GM12891 (cell line): ENCODE measurements at regions not wholly inside any gene's neighbourhood (a gene's known extent, or its start where the extent isn't known, plus 50 kb on each side); places are given as distances from the start of the nearest gene placed in this dataset.

Source experiments
- PAX5 ChIP-seq: IDR thresholded peaks from 2 replicates; pipeline ENCODE4 v1.6.1; 2011; ENCODE audit warnings: low read length, moderate library complexity, mild to moderate bottlenecking; ENCODE audit not compliant: insufficient read depth, severe bottlenecking
- POLR2A ChIP-seq: IDR thresholded peaks from 2 replicates; pipeline ENCODE4 v1.6.1; 2011; ENCODE audit warnings: low read depth, low read length, control low read depth
- POLR2AphosphoS5 ChIP-seq: IDR thresholded peaks from 2 replicates; pipeline ENCODE4 v1.6.1; 2011; ENCODE audit warnings: low read depth, low read length, control low read depth

- TF ChIP-seq POLR2A (no peak), PAX5 (no peak), POLR2AphosphoS5 (no peak)
Measured at GRCh38 chr10:20726381-20726780, 170.7 kb downstream of the NEBL start.
